HG03432 (cell line): ENCODE measurements at regions not wholly inside any gene's neighbourhood (a gene's known extent, or its start where the extent isn't known, plus 50 kb on each side); places are given as distances from the start of the nearest gene placed in this dataset.
"Not testable (repeated sequence)": the region's sequence is repeated elsewhere in the genome, so short reads cannot be mapped to it uniquely, and the experiment has no call there.

Experiments used
- ATAC-seq: cut with Tn5 transposase; IDR thresholded peaks from one replicate; pipeline ENCODE4 v1.9.1; 2021; ENCODE audit warnings: mild to moderate bottlenecking, moderate library complexity; ENCODE audit not compliant: unreplicated experiment

- no peak for ATAC-seq
These were observed 122.6 kb upstream of the DNAJC10 start for GRCh38 chr2:182593394-182593975.

- no peak for ATAC-seq
These were observed 121.8 kb upstream of the DNAJC10 start for GRCh38 chr2:182594286-182594685.

- no peak for ATAC-seq
These were observed 120.4 kb upstream of the DNAJC10 start for GRCh38 chr2:182595650-182596049.

GRCh38 chr2:182597570-182598295 lies 118.3 kb upstream of the DNAJC10 start:
- no peak for ATAC-seq

GRCh38 chr2:182598626-182599025 lies 117.4 kb upstream of the DNAJC10 start:
- no peak for ATAC-seq

- ATAC-seq: no peak
These were observed 110.9 kb upstream of the DNAJC10 start for GRCh38 chr2:182605166-182605565.

GRCh38 chr2:182606728-182607681 lies 109.1 kb upstream of the DNAJC10 start:
- ATAC-seq: peak; percentile 80

GRCh38 chr2:182608181-182608845 lies 107.7 kb upstream of the DNAJC10 start:
- ATAC-seq: no peak

GRCh38 chr2:182609005-182609404 lies 107.1 kb upstream of the DNAJC10 start:
- ATAC-seq: not testable (repeated sequence)

- ATAC-seq: peak; percentile 43
These were observed 105.8 kb upstream of the DNAJC10 start for GRCh38 chr2:182610231-182610630.

- no peak for ATAC-seq
These were observed 105.0 kb upstream of the DNAJC10 start for GRCh38 chr2:182611009-182611408.

GRCh38 chr2:182615036-182615435 lies 101.0 kb upstream of the DNAJC10 start:
- no peak for ATAC-seq

- ATAC-seq: no peak
These were observed 99.3 kb upstream of the DNAJC10 start for GRCh38 chr2:182616471-182617393.

GRCh38 chr2:182618672-182619079 lies 97.4 kb upstream of the DNAJC10 start:
- no peak for ATAC-seq

GRCh38 chr2:182619276-182619675 lies 96.8 kb upstream of the DNAJC10 start:
- ATAC-seq: no peak

- no peak for ATAC-seq
These were observed 94.9 kb upstream of the DNAJC10 start for GRCh38 chr2:182621191-182621590.

GRCh38 chr2:182621810-182622209 lies 94.2 kb upstream of the DNAJC10 start:
- no peak for ATAC-seq

- ATAC-seq: no peak
These were observed 93.8 kb upstream of the DNAJC10 start for GRCh38 chr2:182622231-182622630.

- ATAC-seq: no peak
These were observed 90.2 kb upstream of the DNAJC10 start for GRCh38 chr2:182625814-182626213.

- no peak for ATAC-seq
These were observed 87.1 kb upstream of the DNAJC10 start for GRCh38 chr2:182628916-182629315.
